Endodermal cell (in vitro differentiated cells): ENCODE measurements at regions not wholly inside any gene's neighbourhood (a gene's known extent, or its start where the extent isn't known, plus 50 kb on each side); places are given as distances from the start of the nearest gene placed in this dataset.

Source experiments
- DNase-seq: peaks from one replicate; pipeline ENCODE4 v3.0.0-alpha.2; 2017
- H3K27ac ChIP-seq: 2 replicates; pipeline ENCODE4 v1.5.1; 2013; ENCODE audit warnings: mild to moderate bottlenecking, low read depth, low read length, moderate library complexity
- H3K27me3 ChIP-seq: 2 replicates; pipeline ENCODE4 v1.6.1; 2013; ENCODE audit warnings: mild to moderate bottlenecking, low read length, moderate library complexity; ENCODE audit not compliant: insufficient read depth, control insufficient read depth, poor library complexity, severe bottlenecking
- H3K36me3 ChIP-seq: 2 replicates; pipeline ENCODE4 v1.7.0; 2013; ENCODE audit warnings: mild to moderate bottlenecking, low read length, moderate library complexity; ENCODE audit not compliant: control insufficient read depth, insufficient read depth
- H3K4me1 ChIP-seq: one replicate; pipeline ENCODE4 v1.7.0; 2013; ENCODE audit warnings: low read length; ENCODE audit not compliant: control insufficient read depth, insufficient read depth
- H3K4me3 ChIP-seq: 2 replicates; pipeline ENCODE4 v1.5.1; 2013; ENCODE audit warnings: mild to moderate bottlenecking, low read length, moderate library complexity
- H3K9ac ChIP-seq: 2 replicates; pipeline ENCODE4 v1.6.1; 2013; ENCODE audit warnings: mild to moderate bottlenecking, low read length, moderate library complexity; ENCODE audit not compliant: poor library complexity, severe bottlenecking; ENCODE audit errors: extremely low read depth
- H3K9me3 ChIP-seq: 2 replicates; pipeline ENCODE4 v1.6.1; 2013; ENCODE audit warnings: mild to moderate bottlenecking, low read length, moderate library complexity; ENCODE audit not compliant: control insufficient read depth
- H3K27ac Mint-ChIP-seq: 2 replicates; pipeline ENCODE4 v1.8.0; 2020; ENCODE audit warnings: mixed read lengths
- H3K27me3 Mint-ChIP-seq: 2 replicates; pipeline ENCODE4 v1.8.0; 2021; ENCODE audit warnings: mild to moderate bottlenecking, mixed read lengths; ENCODE audit not compliant: insufficient read depth
- H3K36me3 Mint-ChIP-seq: 2 replicates; pipeline ENCODE4 v1.8.0; 2020; ENCODE audit warnings: low read depth, mixed read lengths
- H3K4me1 Mint-ChIP-seq: 2 replicates; pipeline ENCODE4 v1.8.0; 2020; ENCODE audit warnings: mixed read lengths
- H3K4me3 Mint-ChIP-seq: 2 replicates; pipeline ENCODE4 v1.8.0; 2020; ENCODE audit warnings: mild to moderate bottlenecking, moderate library complexity, mixed read lengths
- H3K9me3 Mint-ChIP-seq: 2 replicates; pipeline ENCODE4 v1.8.0; 2020; ENCODE audit warnings: mild to moderate bottlenecking, mixed read lengths
- WGBS, 2 experiments: methylation state at CpG; one replicate each; pipeline versions ENCODE4 v1.1.5 to v1.1.7; 2013; ENCODE audit warnings: missing lambda C conversion rate in 2 of 2, mixed read lengths in 1 of 2; ENCODE audit not compliant: insufficient coverage in 1 of 2, insufficient read length in 1 of 2; 5-methylcytosine and 5-hydroxymethylcytosine counted together
- TF ChIP-seq, protein P1 (sequence below): fragments of 200-600 bp; sonication (generic); conservative IDR thresholded peaks from 2 replicates; pipeline ENCODE4 v1.5.0; 2021; ENCODE audit warnings: antibody characterized with exemption, mild to moderate bottlenecking

DNA sequence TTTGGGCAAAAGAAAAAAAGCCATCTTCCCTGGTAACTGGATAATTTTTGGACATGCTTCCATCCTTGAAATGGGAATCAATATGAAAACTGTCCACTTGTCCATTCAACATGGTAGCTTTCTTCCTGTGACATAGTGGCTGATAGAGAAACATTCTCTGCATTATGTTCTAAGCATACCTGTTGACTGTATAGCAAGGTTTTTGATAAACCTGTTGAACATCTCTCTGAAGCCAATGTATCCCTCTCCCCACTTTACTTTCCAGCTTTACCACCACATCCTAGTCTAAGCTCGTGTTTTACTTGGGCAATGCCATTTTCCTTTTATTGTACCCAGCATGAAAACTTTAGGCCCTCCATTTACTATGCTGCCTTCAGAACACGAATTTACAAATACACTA, 630.1 kb downstream of the TOX3 start:
- H3K36me3 Mint-ChIP-seq = no peaks in the 10 kb centered on the region
- Histone ChIP-seq H3K36me3 (no peaks in the 10 kb centered on the region), H3K4me3 (no peak overlapping the region), H3K9me3 (no peaks in the 10 kb centered on the region), H3K4me1 (no peaks in the 10 kb centered on the region), H3K27me3 (no peaks in the 10 kb centered on the region), H3K27ac (no peak overlapping the region), H3K9ac (no peak overlapping the region)
- no peak overlapping the region for H3K4me3 Mint-ChIP-seq
- no peak overlapping the region for H3K27ac Mint-ChIP-seq
- no peaks in the 10 kb centered on the region for H3K27me3 Mint-ChIP-seq
- 92 to 100% methylated on average over 1 to 2 of the region's 2 CpGs for WGBS, 2 experiments
- DNase-seq = no peak
- TF ChIP-seq, protein P1, sequence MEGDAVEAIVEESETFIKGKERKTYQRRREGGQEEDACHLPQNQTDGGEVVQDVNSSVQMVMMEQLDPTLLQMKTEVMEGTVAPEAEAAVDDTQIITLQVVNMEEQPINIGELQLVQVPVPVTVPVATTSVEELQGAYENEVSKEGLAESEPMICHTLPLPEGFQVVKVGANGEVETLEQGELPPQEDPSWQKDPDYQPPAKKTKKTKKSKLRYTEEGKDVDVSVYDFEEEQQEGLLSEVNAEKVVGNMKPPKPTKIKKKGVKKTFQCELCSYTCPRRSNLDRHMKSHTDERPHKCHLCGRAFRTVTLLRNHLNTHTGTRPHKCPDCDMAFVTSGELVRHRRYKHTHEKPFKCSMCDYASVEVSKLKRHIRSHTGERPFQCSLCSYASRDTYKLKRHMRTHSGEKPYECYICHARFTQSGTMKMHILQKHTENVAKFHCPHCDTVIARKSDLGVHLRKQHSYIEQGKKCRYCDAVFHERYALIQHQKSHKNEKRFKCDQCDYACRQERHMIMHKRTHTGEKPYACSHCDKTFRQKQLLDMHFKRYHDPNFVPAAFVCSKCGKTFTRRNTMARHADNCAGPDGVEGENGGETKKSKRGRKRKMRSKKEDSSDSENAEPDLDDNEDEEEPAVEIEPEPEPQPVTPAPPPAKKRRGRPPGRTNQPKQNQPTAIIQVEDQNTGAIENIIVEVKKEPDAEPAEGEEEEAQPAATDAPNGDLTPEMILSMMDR = no peak
- no peaks in the 10 kb centered on the region for H3K9me3 Mint-ChIP-seq
- no peaks in the 10 kb centered on the region for H3K4me1 Mint-ChIP-seq

DNA sequence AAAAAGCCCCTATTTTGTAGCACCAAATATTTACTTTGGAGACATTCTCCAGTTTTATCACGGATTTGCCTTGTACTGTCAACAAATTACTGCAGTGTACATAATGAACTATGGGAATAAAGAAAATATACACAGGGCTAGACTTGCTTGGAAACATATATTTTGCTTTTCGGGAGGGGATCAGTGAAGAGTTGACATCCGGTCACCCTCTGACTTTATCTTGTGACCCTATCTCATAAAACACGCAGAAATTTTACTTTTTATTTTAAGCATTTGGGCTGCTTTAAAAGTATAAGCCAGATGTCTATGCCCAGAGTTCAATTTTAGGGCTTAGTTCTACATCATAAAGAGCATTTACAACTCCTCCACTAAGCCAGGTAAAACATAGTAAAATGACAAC, 630.7 kb downstream of the TOX3 start:
- Histone ChIP-seq H3K36me3 (no peaks in the 10 kb centered on the region), H3K9ac (no peak overlapping the region), H3K27ac (no peak overlapping the region), H3K4me1 (no peaks in the 10 kb centered on the region), H3K27me3 (no peaks in the 10 kb centered on the region), H3K9me3 (no peaks in the 10 kb centered on the region), H3K4me3 (no peak overlapping the region)
- Mint-ChIP-seq H3K36me3 (no peaks in the 10 kb centered on the region), H3K9me3 (no peaks in the 10 kb centered on the region), H3K27ac (no peak overlapping the region), H3K4me1 (no peaks in the 10 kb centered on the region), H3K27me3 (no peaks in the 10 kb centered on the region), H3K4me3 (no peak overlapping the region)
- 90 to 100% methylated on average over 3 to 4 of the region's 4 CpGs for WGBS, 2 experiments
- no peak for DNase-seq
- TF ChIP-seq, protein P1 = no peak

DNA sequence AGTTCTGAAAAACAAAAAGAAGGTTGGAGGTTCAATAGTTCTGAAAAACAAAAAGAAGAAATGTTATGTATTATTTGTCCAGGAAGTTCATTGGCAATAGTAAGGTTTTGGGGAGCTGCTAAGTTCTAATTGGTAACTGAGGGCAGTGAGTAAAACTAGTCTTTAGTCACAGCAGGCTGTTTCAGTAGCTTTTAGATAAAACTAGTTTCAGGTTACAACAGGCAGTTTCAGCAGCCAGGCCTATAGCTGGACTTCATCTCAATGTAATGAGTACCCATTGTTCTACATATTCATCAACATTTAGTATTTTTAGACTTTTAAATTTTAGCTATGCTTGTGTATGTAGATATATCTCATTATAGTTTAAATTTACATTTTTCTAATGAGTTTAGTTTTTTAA, 639.3 kb downstream of the TOX3 start:
- Mint-ChIP-seq H3K4me1 (peaks cover 5% of the 10 kb centered on the region), H3K27ac (no peak overlapping the region), H3K27me3 (no peaks in the 10 kb centered on the region), H3K36me3 (no peaks in the 10 kb centered on the region), H3K9me3 (peaks cover 5% of the 10 kb centered on the region), H3K4me3 (no peak overlapping the region)
- H3K4me3 ChIP-seq = no peak overlapping the region
- peaks cover 4% of the 10 kb centered on the region for H3K9me3 ChIP-seq
- H3K9ac ChIP-seq = no peak overlapping the region
- peaks cover 6% of the 10 kb centered on the region for H3K4me1 ChIP-seq
- TF ChIP-seq, protein P1 = no peak
- H3K36me3 ChIP-seq = no peaks in the 10 kb centered on the region
- H3K27me3 ChIP-seq = no peaks in the 10 kb centered on the region
- no peak for DNase-seq
- H3K27ac ChIP-seq = no peak overlapping the region
